Dermis microvascular lymphatic vessel endothelial cell (primary cell): ENCODE measurements at regions not wholly inside any gene's neighbourhood (a gene's known extent, or its start where the extent isn't known, plus 50 kb on each side); places are given as distances from the start of the nearest gene placed in this dataset.

Experiments used
- DNase-seq, 2 donors: peaks; one replicate each; pipeline versions ENCODE4 v3.0.0 to v3.0.0-alpha.2; 2010; ENCODE audit warnings: low read depth in 2 of 2

GRCh38 chr9:105912863-105913516 is 218.6 kb downstream of the TMEM38B start:
- no peak for DNase-seq

GRCh38 chr9:105921057-105921726 is 226.9 kb downstream of the TMEM38B start:
- no peak for DNase-seq

DNA sequence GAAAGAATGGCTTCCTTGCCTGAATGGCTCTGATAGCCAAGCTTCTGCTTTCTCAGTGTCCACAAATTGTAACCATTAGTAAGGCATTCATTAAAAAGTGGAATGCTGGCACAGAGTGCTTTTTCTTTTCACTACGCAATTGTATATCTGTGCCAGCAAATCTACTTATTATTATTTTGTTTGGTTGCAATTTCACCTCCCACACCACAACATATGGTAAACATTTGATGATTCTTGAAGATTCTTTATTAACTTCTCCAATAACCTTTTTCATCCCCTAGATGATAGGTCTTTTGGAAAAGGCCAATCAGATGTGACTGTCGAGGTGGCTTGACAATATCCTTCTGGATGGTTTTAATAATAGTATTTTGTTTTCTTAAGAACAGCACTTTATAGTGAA is 234.1 kb downstream of the TMEM38B start:
- DNase-seq: no peak

DNA sequence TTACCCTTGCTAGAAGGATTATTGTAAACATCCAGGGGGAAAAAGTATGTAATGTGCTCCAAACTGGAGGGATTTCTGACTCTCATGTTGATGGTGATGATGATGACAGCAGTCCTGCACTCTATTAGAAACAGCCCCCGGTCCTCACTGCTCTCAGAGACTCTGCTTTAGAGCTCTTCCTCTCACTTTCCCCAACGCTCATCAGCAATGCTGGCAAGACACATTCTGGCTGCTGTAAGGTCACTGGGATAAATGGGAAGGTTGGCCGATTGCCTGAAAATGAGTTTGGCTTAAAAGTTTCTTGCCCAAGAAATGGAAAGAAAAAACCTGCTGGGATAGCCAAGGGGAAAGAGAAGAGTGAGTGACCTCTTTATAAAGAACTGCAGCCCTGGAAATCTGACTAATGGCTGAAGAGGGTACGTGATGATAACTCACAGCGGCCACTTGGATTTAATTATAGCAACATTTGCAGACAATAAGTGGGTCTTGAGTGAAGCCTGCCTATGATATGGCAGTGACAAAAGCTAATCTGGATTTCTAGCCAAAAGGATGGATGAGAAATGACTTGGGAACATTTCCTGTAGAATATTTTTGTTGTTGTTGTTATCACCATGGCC is 235.8 kb downstream of the TMEM38B start:
- DNase-seq: no peak

- no peak for DNase-seq
These were observed 237.9 kb downstream of the TMEM38B start for GRCh38 chr9:105932276-105932675.

- DNase-seq: no peak
These were observed 256.1 kb downstream of the TMEM38B start for GRCh38 chr9:105950448-105950847.

DNA sequence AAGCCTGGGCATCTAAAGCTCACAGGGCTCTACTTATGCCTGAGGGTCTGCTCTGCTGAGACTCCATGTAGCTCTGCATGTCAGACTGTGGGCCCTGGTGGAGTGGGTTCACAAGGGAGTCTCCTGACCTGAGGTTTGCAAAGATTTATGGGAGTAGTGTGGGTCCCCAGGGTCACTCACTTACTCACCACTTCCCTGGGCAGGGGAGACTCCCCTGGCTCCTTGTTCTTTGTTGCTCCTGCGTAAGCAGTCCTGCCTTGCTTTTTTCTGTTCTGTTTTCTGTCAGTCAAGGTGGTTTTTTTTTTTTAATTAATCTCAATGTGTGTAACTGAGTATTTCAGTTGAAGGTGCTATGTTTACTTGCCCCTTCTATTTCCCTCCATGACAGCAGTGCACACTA is 256.6 kb downstream of the TMEM38B start:
- DNase-seq: no peak

DNA sequence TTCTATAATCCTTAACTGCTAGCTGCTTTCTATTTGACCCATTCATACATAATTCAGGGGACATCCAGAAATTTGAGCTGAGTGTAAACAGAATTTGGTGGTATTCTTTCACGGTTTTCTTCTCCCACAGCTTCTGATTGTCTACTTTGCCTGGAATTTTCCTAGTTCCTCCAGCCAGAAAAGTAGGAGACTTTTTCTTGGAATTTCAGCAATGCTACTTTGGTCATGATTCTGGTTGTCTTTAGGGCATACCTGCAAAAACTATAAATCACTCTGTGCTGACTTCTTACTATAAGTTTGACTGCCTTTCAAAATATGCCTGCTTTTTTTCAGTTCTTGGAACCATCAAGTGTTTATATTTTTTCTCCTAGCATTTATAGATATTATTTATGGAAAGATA is 260.2 kb downstream of the TMEM38B start:
- no peak for DNase-seq

- DNase-seq: no peak
These were observed 263.5 kb downstream of the TMEM38B start for GRCh38 chr9:105957830-105958229.

DNA sequence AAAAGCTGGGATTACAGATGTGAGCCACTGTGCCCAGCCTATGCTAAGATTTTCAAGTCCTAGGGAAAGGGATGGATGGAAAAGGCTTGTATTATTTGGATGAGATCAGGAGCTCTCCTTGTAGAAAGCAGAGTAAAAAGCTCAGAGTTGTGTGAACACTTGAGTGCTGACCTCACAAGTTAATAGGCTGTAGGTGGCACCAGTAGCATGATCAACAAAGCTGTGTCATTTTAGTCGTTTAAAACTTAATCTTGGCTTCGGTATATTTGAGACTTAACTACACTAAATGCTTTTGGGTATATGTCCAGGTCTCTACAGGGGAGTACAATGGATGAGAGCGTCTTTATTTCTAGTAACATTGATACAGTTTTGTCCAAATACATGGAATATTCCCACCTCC is 264.2 kb downstream of the TMEM38B start:
- DNase-seq: no peak

GRCh38 chr9:105959531-105959930 is 265.2 kb downstream of the TMEM38B start:
- DNase-seq: no peak

- DNase-seq: no peak
These were observed 269.2 kb downstream of the TMEM38B start for GRCh38 chr9:105963343-105964099.

GRCh38 chr9:105964156-105964555 is 269.8 kb downstream of the TMEM38B start:
- no peak for DNase-seq

DNA sequence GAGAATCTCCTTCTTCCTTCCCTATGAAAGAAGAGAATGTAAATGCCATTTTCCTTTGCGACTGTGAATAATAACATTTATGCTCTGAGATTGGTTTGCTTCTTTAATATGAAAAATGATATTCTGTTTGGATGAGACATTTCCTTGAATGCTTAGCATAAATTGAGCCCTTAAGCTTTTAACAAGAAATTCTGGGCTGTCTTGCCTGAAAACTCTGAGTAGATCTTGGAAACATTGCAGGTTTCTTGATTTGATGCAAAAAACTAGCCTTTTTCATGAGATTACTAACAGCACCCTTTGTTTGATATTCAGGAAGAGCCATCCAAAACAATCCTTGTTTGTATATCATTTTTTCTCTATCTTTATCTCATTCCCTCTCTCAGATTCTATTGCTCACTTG is 272.5 kb downstream of the TMEM38B start:
- no peak for DNase-seq

DNA sequence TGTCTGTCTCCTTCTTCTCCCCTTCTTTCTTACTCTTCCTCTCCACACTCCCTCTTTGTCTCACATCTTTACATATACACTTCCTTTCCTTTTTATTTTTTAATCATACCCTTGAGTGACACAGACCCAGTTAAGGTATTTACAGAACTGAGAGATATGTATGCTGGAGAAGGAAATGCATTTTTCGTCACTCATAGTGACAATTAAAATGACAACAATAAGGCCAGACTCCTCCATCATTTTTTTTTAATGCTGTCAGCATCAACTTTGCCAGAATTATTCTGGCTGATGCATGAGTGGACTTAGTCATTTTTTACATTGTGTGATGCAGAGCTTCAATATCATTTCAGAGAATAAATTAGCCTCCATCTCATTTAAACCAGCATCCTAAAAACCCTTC is 272.9 kb downstream of the TMEM38B start:
- DNase-seq: no peak

DNA sequence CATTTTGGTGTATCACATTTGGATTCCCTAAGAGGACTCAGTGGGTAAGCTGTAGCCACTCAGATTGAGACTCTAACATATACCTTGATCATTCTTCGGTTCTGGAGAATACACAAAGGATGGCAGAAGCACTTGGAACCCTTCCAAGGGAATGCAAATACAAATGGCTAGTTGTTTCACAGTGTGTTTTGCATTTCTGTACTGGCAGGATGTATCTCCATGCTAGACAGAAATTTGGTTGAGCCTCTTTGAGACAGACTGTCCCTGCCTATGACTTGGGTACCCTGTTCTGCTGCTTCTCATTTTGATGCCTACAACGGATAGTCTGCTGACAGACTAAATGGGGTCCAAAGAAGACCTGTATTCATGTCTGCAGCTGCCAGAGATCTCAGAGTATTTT is 273.5 kb downstream of the TMEM38B start:
- DNase-seq: no peak

DNA sequence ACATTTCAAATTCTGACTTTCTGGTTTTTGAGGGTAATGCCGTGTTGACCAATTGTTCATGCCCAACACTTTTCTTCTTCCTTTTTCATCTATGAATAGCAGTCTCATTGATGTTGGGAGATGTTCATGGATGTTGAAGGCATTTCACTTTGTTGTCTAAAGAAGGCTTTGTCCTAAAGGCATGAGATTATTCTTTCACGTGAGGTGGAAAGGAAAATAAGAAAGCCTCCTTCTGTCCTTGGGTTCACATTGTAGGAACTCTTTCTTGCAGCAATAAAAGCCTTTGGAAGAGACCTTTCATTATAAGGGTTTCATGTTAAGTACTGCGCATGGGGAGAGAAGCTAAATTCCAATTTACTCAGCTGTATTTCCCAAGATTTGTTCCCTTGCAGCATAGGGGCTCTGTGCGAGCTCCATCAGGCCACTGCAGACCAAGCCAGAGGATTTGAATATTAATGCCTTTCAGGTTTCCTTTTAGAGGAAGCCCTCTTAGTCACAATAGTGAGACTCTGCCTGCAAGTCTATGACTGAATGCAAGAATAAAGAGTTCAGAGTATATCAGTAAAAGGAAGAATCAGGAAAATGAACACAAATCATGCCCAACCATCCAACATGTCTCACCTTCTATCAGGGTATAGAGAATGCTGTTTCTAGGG is 274.6 kb downstream of the TMEM38B start:
- no peak for DNase-seq

DNA sequence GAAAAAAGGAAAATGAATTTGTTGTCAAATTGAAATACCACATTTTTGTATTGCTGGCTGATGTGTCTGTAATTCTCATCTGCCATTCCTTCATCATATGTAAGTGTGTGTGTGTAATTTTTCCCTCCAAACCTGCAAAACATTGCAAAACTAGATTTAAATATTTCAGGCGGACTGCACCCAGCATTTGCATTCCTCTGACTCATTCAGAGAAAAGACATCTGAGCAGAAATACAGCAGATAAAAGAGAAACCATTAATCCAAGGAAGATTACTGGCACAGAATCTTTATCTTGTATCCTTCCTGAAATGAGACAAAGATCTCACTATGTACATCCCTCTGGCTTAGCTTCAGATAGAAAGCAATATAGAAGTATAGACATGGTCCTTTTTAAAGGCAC is 275.3 kb downstream of the TMEM38B start:
- DNase-seq: no peak

DNA sequence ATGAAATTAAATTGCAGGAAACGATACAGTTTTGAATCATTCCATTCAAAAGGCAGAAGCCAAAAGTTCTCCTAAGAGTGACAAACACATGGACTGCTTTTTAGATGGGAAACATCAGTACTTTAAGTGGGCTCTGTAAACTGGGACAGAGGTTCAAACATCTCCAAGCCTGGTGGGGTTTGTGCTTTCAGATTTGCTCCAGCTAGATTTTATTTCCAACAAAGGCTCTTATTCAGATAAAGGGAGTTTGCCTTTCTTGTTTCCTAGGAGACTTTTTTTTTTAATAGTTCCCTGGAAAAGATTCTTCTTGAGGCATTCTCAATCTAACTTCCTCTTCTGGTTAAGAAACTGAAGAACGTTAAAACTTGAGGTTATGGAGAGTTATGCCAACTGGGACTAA is 277.6 kb downstream of the TMEM38B start:
- DNase-seq: no peak

- no peak for DNase-seq
These were observed 278.3 kb downstream of the TMEM38B start for GRCh38 chr9:105972466-105973204.

GRCh38 chr9:105973951-105974351 is 279.6 kb downstream of the TMEM38B start:
- DNase-seq: no peak
